ENCODE measurements at regions not wholly inside any gene's neighbourhood (a gene's known extent, or its start where the extent isn't known, plus 50 kb on each side); places are given as distances from the start of the nearest gene placed in this dataset.
"Not testable (repeated sequence)": the region's sequence is repeated elsewhere in the genome, so short reads cannot be mapped to it uniquely, and the experiment has no call there.

DNA sequence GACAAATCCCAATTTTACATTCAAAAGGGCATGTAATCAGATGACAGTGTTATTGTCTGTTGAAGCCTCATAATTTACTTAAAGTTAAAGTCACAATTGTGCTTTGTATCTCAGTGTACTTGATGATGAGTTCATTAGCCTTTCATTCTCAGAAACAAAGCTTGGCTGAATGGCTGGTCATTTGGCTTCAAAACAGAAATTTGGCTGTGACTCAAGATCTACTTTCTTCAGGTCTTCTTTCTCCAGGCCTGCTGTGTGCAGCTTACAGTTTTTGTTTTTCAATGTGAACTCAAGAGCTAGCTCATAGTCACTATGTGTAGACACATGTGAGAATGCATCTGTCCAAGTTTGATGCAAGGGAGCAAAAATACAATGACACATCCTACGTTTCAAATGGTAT, 2003.6 kb upstream of the WWC1 start:
- Histone ChIP-seq H2AFZ (ENCODE audit: low read depth, low read length, severe bottlenecking) (no peak overlapping the region), H3F3A (ENCODE audit: insufficient read depth) (no peaks in the 10 kb centered on the region), H3K9me2 (replicated peaks; ENCODE audit: insufficient read depth, low read length) (no peaks in the 10 kb centered on the region), H3K27me3 (ENCODE audit: low read length) (no peaks in the 10 kb centered on the region), H3K9ac (ENCODE audit: low read length) (no peak overlapping the region), H3K4me2 (ENCODE audit: low read depth, low read length, poor library complexity, severe bottlenecking) (no peak overlapping the region), H3K27ac (ENCODE audit: low read depth, low read length) (no peak overlapping the region), H4K20me1 (ENCODE audit: low read depth, low read length) (no peaks in the 10 kb centered on the region), H3K79me2 (ENCODE audit: insufficient read depth, low read length) (no peaks in the 10 kb centered on the region), H3K4me3 (ENCODE audit: insufficient read depth, low read length, poor library complexity, severe bottlenecking) (no peak overlapping the region), H3K9me3 (ENCODE audit: insufficient read depth, low read length) (no peaks in the 10 kb centered on the region), H3K36me3 (ENCODE audit: low read length) (no peaks in the 10 kb centered on the region)
- TF ChIP-seq EZH2phosphoT487 (conservative IDR thresholded peaks at IDR 0.05; ENCODE audit: low read length), result no peak
- TF ChIP-seq, protein P1, sequence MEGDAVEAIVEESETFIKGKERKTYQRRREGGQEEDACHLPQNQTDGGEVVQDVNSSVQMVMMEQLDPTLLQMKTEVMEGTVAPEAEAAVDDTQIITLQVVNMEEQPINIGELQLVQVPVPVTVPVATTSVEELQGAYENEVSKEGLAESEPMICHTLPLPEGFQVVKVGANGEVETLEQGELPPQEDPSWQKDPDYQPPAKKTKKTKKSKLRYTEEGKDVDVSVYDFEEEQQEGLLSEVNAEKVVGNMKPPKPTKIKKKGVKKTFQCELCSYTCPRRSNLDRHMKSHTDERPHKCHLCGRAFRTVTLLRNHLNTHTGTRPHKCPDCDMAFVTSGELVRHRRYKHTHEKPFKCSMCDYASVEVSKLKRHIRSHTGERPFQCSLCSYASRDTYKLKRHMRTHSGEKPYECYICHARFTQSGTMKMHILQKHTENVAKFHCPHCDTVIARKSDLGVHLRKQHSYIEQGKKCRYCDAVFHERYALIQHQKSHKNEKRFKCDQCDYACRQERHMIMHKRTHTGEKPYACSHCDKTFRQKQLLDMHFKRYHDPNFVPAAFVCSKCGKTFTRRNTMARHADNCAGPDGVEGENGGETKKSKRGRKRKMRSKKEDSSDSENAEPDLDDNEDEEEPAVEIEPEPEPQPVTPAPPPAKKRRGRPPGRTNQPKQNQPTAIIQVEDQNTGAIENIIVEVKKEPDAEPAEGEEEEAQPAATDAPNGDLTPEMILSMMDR (IDR thresholded peaks at IDR 0.05; ENCODE audit: insufficient read depth, low read length, poor library complexity, severe bottlenecking), result no peak

DNA sequence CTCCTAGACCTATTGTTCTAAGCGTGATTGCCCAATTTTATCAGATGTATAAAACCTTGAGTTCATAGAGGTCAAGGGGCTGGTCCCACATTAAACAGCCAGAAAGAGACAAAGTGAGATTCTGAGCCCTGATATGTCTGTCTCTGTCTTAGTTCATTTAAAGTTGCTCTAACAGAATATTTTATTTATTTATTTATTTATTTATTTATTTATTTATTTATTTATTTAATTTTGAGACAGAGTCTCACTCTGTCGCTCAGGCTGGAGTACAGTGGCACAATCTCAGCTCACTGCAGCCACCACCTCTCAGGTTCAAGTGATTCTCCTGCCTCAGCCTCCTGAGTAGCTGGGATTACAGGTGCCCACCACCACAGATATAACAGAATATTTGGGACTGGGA, 1999.6 kb upstream of the WWC1 start:
- not testable (repeated sequence) for H3K27ac ChIP-seq (ENCODE audit: low read depth, low read length); H3K9me2 ChIP-seq (replicated peaks; ENCODE audit: insufficient read depth, low read length); H3K36me3 ChIP-seq (ENCODE audit: low read length); H3F3A ChIP-seq (ENCODE audit: insufficient read depth); H3K9me3 ChIP-seq (ENCODE audit: insufficient read depth, low read length); H3K79me2 ChIP-seq (ENCODE audit: insufficient read depth, low read length); H4K20me1 ChIP-seq (ENCODE audit: low read depth, low read length); H2AFZ ChIP-seq (ENCODE audit: low read depth, low read length, severe bottlenecking); H3K27me3 ChIP-seq (ENCODE audit: low read length); H3K4me2 ChIP-seq (ENCODE audit: low read depth, low read length, poor library complexity, severe bottlenecking); H3K4me3 ChIP-seq (ENCODE audit: insufficient read depth, low read length, poor library complexity, severe bottlenecking); H3K9ac ChIP-seq (ENCODE audit: low read length)

DNA sequence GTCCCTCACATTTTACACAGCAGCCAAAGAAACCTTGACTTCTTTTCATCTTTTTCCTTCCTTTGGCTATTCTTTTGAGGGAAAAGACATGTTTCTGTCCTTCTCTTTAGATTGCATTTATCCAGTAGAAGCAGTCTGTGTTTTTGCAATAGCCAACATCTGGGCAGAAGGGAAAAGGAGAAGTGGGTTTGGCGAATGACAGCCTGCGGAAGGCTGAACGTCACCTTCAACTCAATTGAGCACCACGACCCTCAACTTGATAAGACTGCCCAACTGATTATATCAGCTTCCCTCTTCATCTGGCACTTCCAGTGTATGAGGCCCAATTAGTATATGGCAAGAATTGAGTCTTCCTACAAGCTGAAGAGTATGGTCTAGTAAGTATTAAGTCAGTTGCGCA, 1997.6 kb upstream of the WWC1 start:
- no peak for TF ChIP-seq EZH2phosphoT487 (conservative IDR thresholded peaks at IDR 0.05; ENCODE audit: low read length)
- TF ChIP-seq, protein P1 (IDR thresholded peaks at IDR 0.05; ENCODE audit: insufficient read depth, low read length, poor library complexity, severe bottlenecking), result no peak
- Histone ChIP-seq H3K36me3 (ENCODE audit: low read length) (no peaks in the 10 kb centered on the region), H3K9me3 (ENCODE audit: insufficient read depth, low read length) (no peaks in the 10 kb centered on the region), H4K20me1 (ENCODE audit: low read depth, low read length) (no peaks in the 10 kb centered on the region), H3F3A (ENCODE audit: insufficient read depth) (no peaks in the 10 kb centered on the region), H3K27ac (ENCODE audit: low read depth, low read length) (no peak overlapping the region), H3K9me2 (replicated peaks; ENCODE audit: insufficient read depth, low read length) (no peaks in the 10 kb centered on the region), H3K4me3 (ENCODE audit: insufficient read depth, low read length, poor library complexity, severe bottlenecking) (no peak overlapping the region), H3K27me3 (ENCODE audit: low read length) (no peaks in the 10 kb centered on the region), H2AFZ (ENCODE audit: low read depth, low read length, severe bottlenecking) (no peak overlapping the region), H3K79me2 (ENCODE audit: insufficient read depth, low read length) (no peaks in the 10 kb centered on the region), H3K4me2 (ENCODE audit: low read depth, low read length, poor library complexity, severe bottlenecking) (no peak overlapping the region), H3K9ac (ENCODE audit: low read length) (no peak overlapping the region)

DNA sequence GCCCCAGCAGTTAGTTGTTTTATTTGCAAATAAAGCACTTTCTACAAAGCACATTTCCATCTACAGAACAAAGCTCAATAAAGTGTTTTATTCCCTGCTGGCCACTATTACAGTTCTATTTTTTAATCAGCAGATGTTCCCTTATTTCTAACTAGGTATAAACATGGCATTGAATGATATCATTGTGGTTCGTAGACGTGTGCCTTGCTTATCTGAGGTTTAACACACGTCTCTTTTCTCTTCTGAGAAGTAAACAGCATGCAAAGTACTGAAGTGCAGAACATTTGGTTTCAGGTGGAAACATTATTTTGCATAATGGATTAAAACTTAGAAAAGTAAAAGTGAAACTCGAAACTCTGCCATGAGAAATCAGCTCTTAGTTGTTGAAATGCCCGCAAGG, 1989.3 kb upstream of the WWC1 start:
- Histone ChIP-seq H3F3A (ENCODE audit: insufficient read depth) (no peaks in the 10 kb centered on the region), H2AFZ (ENCODE audit: low read depth, low read length, severe bottlenecking) (no peak overlapping the region), H3K27me3 (ENCODE audit: low read length) (no peaks in the 10 kb centered on the region), H3K4me2 (ENCODE audit: low read depth, low read length, poor library complexity, severe bottlenecking) (no peak overlapping the region), H4K20me1 (ENCODE audit: low read depth, low read length) (no peaks in the 10 kb centered on the region), H3K9me3 (ENCODE audit: insufficient read depth, low read length) (no peaks in the 10 kb centered on the region), H3K9ac (ENCODE audit: low read length) (no peak overlapping the region), H3K27ac (ENCODE audit: low read depth, low read length) (no peak overlapping the region), H3K79me2 (ENCODE audit: insufficient read depth, low read length) (no peaks in the 10 kb centered on the region), H3K4me3 (ENCODE audit: insufficient read depth, low read length, poor library complexity, severe bottlenecking) (no peak overlapping the region), H3K9me2 (replicated peaks; ENCODE audit: insufficient read depth, low read length) (no peaks in the 10 kb centered on the region), H3K36me3 (ENCODE audit: low read length) (no peaks in the 10 kb centered on the region)
- TF ChIP-seq, protein P1 (IDR thresholded peaks at IDR 0.05; ENCODE audit: insufficient read depth, low read length, poor library complexity, severe bottlenecking), result no peak
- TF ChIP-seq EZH2phosphoT487 (conservative IDR thresholded peaks at IDR 0.05; ENCODE audit: low read length), result no peak

Measured in SU-DHL-6 (cell line).